WTC11 (cell line): ENCODE measurements at regions not wholly inside any gene's neighbourhood (a gene's known extent, or its start where the extent isn't known, plus 50 kb on each side); places are given as distances from the start of the nearest gene placed in this dataset.

Experiments
- ATAC-seq: fragments of 200-7000 bp; cut with Tn5 transposase; 2 replicates; pipeline ENCODE4 v1.10.0; 2021; ENCODE audit warnings: mild to moderate bottlenecking, moderate library complexity
- CTCF ChIA-PET: fragments of 300-600 bp; sonication (Branson Sonifier 250); formaldehyde crosslinking; loops from one replicate; lab custom pipeline; 2021; ENCODE audit warnings: antibody characterized with exemption; lab: Charles Lee
- POLR2A ChIA-PET: fragments of 350-600 bp; sonication (Branson Sonifier 250); formaldehyde crosslinking; loops from one replicate; lab custom pipeline; 2021; ENCODE audit warnings: antibody characterized with exemption; lab: Charles Lee
- DNase-seq: peaks from one replicate; pipeline ENCODE4 v3.0.0; 2021; ENCODE audit warnings: low spot score
- H3K27ac Mint-ChIP-seq: 2 replicates; pipeline ENCODE4 v1.8.0; 2021; ENCODE audit warnings: mixed read lengths
- H3K27me3 Mint-ChIP-seq: 2 replicates; pipeline ENCODE4 v1.8.0; 2021; ENCODE audit warnings: low read depth, mild to moderate bottlenecking, moderate library complexity, mixed read lengths
- H3K36me3 Mint-ChIP-seq: 2 replicates; pipeline ENCODE4 v1.8.0; 2021; ENCODE audit warnings: mixed read lengths
- H3K4me1 Mint-ChIP-seq: 2 replicates; pipeline ENCODE4 v1.8.0; 2022; ENCODE audit warnings: mixed read lengths
- H3K4me3 Mint-ChIP-seq: 2 replicates; pipeline ENCODE4 v1.8.0; 2021; ENCODE audit warnings: mild to moderate bottlenecking, moderate library complexity, mixed read lengths
- H3K9me3 Mint-ChIP-seq: 2 replicates; pipeline ENCODE4 v1.8.0; 2021; ENCODE audit warnings: mixed read lengths
- FOXJ3 ChIP-seq: sonication (generic); formaldehyde crosslinking; IDR thresholded peaks from 2 replicates; pipeline ENCODE4 v1.9.0; 2021; ENCODE audit warnings: missing genetic modification reagents, mild to moderate bottlenecking, borderline replicate concordance
- SOX15 ChIP-seq: fragments of 250-450 bp; sonication (Bioruptor Pico); IDR thresholded peaks from 2 replicates; pipeline ENCODE4 v1.9.0; 2021; ENCODE audit warnings: mild to moderate bottlenecking
- TEAD1 ChIP-seq: sonication (generic); formaldehyde crosslinking; IDR thresholded peaks from 2 replicates; pipeline ENCODE4 v1.8.0; 2022; ENCODE audit warnings: mild to moderate bottlenecking, missing genetic modification reagents
- TEAD4 ChIP-seq: sonication (generic); formaldehyde crosslinking; IDR thresholded peaks from 2 replicates; pipeline ENCODE4 v1.8.0; 2022; ENCODE audit warnings: mild to moderate bottlenecking, missing genetic modification reagents
- ZNF317 ChIP-seq: sonication (generic); formaldehyde crosslinking; IDR thresholded peaks from 2 replicates; pipeline ENCODE4 v1.8.1; 2023; ENCODE audit warnings: low read depth, mild to moderate bottlenecking, moderate library complexity, missing genetic modification reagents, borderline replicate concordance
- TF ChIP-seq, protein P1 (sequence below): fragments of 200-600 bp; IDR thresholded peaks from 2 replicates; pipeline ENCODE4 v1.8.0; 2022; ENCODE audit warnings: antibody characterized with exemption
- TF ChIP-seq, protein P2 (sequence below): sonication (generic); formaldehyde crosslinking; conservative IDR thresholded peaks from 2 replicates; pipeline ENCODE4 v1.8.1; 2022; ENCODE audit warnings: mild to moderate bottlenecking, missing genetic modification reagents
- TF ChIP-seq, protein P3 (sequence below): sonication (generic); formaldehyde crosslinking; IDR thresholded peaks from 2 replicates; pipeline ENCODE4 v1.8.0; 2023; ENCODE audit warnings: missing genetic modification reagents
- TF ChIP-seq, protein P4 (sequence below): sonication (generic); formaldehyde crosslinking; IDR thresholded peaks from 2 replicates; pipeline ENCODE4 v1.8.1; 2023; ENCODE audit warnings: mild to moderate bottlenecking, missing genetic modification reagents
- TF ChIP-seq, protein P5 (sequence below): sonication (generic); formaldehyde crosslinking; IDR thresholded peaks from 2 replicates; pipeline ENCODE4 v1.8.1; 2022; ENCODE audit warnings: low read depth, mild to moderate bottlenecking, moderate library complexity, missing genetic modification reagents, borderline replicate concordance
- TF ChIP-seq, protein P6 (sequence below): fragments of 250-450 bp; sonication (Bioruptor Pico); IDR thresholded peaks from 2 replicates; pipeline ENCODE4 v1.9.0; 2021; ENCODE audit warnings: mild to moderate bottlenecking
- TF ChIP-seq, protein P7 (sequence below): sonication (generic); formaldehyde crosslinking; IDR thresholded peaks from 2 replicates; pipeline ENCODE4 v1.8.1; 2022; ENCODE audit warnings: mild to moderate bottlenecking, moderate library complexity, missing genetic modification reagents

DNA sequence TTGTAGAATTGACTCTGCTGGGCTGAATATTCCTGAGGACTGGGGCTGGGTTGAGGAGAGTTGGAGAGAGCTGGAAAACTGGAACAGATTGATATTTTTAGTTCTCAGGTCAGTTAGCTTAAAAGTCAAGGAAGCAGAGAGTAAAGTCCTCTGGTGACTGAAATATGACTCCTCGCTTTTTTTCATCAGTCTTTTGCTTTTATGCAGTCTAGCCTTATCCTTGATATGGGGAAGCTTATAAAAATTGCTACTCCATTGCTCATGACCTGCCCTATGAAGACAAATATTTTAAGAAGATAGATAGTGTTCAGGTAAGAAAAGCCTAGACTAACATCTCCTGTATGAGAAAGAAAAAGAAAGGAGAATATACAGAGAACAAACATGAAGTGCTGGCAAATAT lies 152.7 kb downstream of the C4orf33 start:
- Mint-ChIP-seq H3K36me3 (no peaks in the 10 kb centered on the region), H3K9me3 (peaks cover 18% of the 10 kb centered on the region), H3K27me3 (no peaks in the 10 kb centered on the region; the same call in 1 of the 2 replicates), H3K4me3 (no peak overlapping the region), H3K4me1 (peaks cover 27% of the 10 kb centered on the region), H3K27ac (peak overlapping the region; percentile 19; the same call in 1 of the 2 replicates)
- DNase-seq, result no peak
- CTCF ChIA-PET, result no interaction called here
- TF ChIP-seq, protein P1, sequence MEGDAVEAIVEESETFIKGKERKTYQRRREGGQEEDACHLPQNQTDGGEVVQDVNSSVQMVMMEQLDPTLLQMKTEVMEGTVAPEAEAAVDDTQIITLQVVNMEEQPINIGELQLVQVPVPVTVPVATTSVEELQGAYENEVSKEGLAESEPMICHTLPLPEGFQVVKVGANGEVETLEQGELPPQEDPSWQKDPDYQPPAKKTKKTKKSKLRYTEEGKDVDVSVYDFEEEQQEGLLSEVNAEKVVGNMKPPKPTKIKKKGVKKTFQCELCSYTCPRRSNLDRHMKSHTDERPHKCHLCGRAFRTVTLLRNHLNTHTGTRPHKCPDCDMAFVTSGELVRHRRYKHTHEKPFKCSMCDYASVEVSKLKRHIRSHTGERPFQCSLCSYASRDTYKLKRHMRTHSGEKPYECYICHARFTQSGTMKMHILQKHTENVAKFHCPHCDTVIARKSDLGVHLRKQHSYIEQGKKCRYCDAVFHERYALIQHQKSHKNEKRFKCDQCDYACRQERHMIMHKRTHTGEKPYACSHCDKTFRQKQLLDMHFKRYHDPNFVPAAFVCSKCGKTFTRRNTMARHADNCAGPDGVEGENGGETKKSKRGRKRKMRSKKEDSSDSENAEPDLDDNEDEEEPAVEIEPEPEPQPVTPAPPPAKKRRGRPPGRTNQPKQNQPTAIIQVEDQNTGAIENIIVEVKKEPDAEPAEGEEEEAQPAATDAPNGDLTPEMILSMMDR, result no peak
- TF ChIP-seq TEAD1 (CRISPR knock-in tag), result no peak
- TF ChIP-seq, protein P2, sequence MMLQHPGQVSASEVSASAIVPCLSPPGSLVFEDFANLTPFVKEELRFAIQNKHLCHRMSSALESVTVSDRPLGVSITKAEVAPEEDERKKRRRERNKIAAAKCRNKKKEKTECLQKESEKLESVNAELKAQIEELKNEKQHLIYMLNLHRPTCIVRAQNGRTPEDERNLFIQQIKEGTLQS (CRISPR knock-in tag), result no peak
- ATAC-seq, result no peak
- POLR2A ChIA-PET, result no interaction called here

DNA sequence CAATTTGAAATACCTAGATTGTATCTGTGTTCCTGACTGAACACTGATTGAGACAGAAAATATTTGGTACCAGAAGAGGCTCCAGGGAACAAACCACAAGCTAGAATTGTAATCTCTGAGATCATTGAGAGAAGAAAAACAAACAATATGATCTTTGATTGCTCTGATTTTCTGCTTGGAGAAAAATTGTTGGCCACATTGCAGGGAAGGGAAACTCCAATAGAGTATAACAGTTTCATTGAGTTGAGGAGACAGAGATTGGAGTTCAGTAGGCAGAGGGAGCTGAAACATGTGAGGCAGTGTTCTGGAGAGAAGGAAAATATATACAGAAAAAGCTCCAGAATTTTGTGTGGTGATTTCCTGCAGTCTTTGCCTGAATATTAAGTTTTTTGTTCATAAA lies 158.2 kb downstream of the C4orf33 start:
- H3K4me3 Mint-ChIP-seq, result no peak overlapping the region
- H3K9me3 Mint-ChIP-seq, result peaks cover 31% of the 10 kb centered on the region
- ChIA-PET CTCF (no interaction called here), POLR2A (no interaction called here)
- peaks cover 14% of the 10 kb centered on the region for H3K4me1 Mint-ChIP-seq
- DNase-seq, result no peak
- no peak overlapping the region for H3K27ac Mint-ChIP-seq
- TF ChIP-seq, protein P3, sequence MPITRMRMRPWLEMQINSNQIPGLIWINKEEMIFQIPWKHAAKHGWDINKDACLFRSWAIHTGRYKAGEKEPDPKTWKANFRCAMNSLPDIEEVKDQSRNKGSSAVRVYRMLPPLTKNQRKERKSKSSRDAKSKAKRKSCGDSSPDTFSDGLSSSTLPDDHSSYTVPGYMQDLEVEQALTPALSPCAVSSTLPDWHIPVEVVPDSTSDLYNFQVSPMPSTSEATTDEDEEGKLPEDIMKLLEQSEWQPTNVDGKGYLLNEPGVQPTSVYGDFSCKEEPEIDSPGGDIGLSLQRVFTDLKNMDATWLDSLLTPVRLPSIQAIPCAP (CRISPR knock-in tag), result no peak
- TF ChIP-seq, protein P4, sequence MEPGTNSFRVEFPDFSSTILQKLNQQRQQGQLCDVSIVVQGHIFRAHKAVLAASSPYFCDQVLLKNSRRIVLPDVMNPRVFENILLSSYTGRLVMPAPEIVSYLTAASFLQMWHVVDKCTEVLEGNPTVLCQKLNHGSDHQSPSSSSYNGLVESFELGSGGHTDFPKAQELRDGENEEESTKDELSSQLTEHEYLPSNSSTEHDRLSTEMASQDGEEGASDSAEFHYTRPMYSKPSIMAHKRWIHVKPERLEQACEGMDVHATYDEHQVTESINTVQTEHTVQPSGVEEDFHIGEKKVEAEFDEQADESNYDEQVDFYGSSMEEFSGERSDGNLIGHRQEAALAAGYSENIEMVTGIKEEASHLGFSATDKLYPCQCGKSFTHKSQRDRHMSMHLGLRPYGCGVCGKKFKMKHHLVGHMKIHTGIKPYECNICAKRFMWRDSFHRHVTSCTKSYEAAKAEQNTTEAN (CRISPR knock-in tag), result no peak
- TF ChIP-seq, protein P5, sequence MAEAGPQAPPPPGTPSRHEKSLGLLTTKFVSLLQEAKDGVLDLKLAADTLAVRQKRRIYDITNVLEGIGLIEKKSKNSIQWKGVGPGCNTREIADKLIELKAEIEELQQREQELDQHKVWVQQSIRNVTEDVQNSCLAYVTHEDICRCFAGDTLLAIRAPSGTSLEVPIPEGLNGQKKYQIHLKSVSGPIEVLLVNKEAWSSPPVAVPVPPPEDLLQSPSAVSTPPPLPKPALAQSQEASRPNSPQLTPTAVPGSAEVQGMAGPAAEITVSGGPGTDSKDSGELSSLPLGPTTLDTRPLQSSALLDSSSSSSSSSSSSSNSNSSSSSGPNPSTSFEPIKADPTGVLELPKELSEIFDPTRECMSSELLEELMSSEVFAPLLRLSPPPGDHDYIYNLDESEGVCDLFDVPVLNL (CRISPR knock-in tag), result no peak
- no peak for TF ChIP-seq ZNF317 (CRISPR knock-in tag)
- TF ChIP-seq TEAD4 (CRISPR knock-in tag), result no peak
- TF ChIP-seq SOX15 (CRISPR knock-in tag), result no peak
- TF ChIP-seq, protein P6, sequence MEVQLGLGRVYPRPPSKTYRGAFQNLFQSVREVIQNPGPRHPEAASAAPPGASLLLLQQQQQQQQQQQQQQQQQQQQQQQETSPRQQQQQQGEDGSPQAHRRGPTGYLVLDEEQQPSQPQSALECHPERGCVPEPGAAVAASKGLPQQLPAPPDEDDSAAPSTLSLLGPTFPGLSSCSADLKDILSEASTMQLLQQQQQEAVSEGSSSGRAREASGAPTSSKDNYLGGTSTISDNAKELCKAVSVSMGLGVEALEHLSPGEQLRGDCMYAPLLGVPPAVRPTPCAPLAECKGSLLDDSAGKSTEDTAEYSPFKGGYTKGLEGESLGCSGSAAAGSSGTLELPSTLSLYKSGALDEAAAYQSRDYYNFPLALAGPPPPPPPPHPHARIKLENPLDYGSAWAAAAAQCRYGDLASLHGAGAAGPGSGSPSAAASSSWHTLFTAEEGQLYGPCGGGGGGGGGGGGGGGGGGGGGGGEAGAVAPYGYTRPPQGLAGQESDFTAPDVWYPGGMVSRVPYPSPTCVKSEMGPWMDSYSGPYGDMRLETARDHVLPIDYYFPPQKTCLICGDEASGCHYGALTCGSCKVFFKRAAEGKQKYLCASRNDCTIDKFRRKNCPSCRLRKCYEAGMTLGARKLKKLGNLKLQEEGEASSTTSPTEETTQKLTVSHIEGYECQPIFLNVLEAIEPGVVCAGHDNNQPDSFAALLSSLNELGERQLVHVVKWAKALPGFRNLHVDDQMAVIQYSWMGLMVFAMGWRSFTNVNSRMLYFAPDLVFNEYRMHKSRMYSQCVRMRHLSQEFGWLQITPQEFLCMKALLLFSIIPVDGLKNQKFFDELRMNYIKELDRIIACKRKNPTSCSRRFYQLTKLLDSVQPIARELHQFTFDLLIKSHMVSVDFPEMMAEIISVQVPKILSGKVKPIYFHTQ (CRISPR knock-in tag), result no peak
- no peaks in the 10 kb centered on the region; the same call in 1 of the 2 replicates for H3K27me3 Mint-ChIP-seq
- no peak for ATAC-seq
- 0 out of 2 replicates have a peak, but pooled peaks cover 2% of the 10 kb centered on the region for H3K36me3 Mint-ChIP-seq

DNA sequence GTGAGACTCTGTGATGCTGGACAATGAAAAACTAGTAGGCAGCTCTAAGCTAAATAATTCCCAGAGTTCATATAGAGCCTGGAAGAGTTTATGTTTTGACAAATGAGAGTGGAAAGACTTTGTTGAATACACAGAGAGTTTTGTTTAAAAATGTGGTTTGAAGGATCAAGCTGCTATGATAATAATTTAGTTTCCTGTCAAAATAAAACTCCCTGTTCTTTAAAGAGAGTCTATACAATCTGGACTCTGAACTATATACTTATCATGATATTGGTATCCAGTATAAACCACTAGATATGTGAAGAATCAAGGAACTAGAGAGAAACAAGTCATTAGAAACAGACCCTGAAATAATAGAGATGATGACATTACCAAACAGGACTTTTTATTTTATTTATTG lies 158.6 kb downstream of the C4orf33 start:
- POLR2A ChIA-PET, result no interaction called here
- no peak overlapping the region for H3K4me3 Mint-ChIP-seq

More for the DNA sequence above, 158.6 kb downstream of the C4orf33 start:
- Mint-ChIP-seq H3K36me3 (0 out of 2 replicates have a peak, but pooled peaks cover 2% of the 10 kb centered on the region), H3K27ac (no peak overlapping the region), H3K27me3 (no peaks in the 10 kb centered on the region; the same call in 1 of the 2 replicates), H3K4me1 (peaks cover 14% of the 10 kb centered on the region), H3K9me3 (peaks cover 31% of the 10 kb centered on the region)
- DNase-seq, result no peak
- CTCF ChIA-PET, result no interaction called here
- ATAC-seq, result no peak
- TF ChIP-seq FOXJ3 (CRISPR knock-in tag), result no peak
- TF ChIP-seq, protein P7, sequence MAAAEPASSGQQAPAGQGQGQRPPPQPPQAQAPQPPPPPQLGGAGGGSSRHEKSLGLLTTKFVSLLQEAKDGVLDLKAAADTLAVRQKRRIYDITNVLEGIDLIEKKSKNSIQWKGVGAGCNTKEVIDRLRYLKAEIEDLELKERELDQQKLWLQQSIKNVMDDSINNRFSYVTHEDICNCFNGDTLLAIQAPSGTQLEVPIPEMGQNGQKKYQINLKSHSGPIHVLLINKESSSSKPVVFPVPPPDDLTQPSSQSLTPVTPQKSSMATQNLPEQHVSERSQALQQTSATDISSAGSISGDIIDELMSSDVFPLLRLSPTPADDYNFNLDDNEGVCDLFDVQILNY, result no peak
